ENCODE measurements at regions not wholly inside any gene's neighbourhood (a gene's known extent, or its start where the extent isn't known, plus 50 kb on each side); places are given as distances from the start of the nearest gene placed in this dataset.
"Not testable (repeated sequence)": the region's sequence is repeated elsewhere in the genome, so short reads cannot be mapped to it uniquely, and the experiment has no call there.

DNA sequence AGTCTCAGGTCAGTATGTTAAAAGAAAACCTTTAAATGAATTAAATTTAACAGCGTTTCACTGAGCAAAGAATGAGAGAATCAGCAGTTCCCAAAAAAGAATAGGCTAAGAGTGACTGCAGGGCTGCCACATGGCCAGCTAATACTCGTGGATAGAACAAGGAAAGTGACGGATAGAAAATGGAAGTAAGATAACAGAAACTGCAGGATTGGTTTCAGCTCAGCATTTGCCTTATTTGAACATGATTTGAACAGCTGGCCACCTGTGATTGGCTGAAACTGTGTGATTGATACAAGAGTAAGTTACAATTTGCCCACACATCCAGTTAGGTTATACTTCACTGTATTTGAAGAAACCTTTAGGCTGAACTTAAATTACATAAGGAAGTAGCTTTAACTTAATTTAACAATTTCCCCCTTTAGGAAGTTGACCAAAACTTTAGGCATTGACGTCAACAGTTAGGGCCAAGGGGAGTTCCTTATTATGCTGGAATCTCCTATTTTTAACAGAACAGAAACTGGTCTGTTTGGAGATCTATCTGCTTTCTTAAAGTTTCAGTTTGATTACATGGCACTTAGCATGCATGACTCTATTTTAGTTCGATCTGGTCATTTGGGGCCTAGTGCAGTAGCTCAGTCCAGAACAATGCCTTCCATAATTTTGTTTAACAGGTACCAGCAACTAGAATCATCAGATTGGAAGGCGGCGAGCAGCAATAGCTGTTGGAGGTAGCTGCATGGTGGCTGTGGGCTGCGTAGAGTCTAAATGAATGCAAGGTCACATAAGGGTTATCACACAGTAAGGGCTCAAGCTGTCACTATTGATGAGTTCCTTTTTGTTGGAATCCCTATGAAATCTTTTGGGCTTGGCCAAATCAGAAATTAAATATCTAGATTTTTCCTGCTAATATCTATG is 143.4 kb downstream of the TRIM43 start:
- POLR2A ChIA-PET: no interaction called here
- TF ChIP-seq, protein P1, sequence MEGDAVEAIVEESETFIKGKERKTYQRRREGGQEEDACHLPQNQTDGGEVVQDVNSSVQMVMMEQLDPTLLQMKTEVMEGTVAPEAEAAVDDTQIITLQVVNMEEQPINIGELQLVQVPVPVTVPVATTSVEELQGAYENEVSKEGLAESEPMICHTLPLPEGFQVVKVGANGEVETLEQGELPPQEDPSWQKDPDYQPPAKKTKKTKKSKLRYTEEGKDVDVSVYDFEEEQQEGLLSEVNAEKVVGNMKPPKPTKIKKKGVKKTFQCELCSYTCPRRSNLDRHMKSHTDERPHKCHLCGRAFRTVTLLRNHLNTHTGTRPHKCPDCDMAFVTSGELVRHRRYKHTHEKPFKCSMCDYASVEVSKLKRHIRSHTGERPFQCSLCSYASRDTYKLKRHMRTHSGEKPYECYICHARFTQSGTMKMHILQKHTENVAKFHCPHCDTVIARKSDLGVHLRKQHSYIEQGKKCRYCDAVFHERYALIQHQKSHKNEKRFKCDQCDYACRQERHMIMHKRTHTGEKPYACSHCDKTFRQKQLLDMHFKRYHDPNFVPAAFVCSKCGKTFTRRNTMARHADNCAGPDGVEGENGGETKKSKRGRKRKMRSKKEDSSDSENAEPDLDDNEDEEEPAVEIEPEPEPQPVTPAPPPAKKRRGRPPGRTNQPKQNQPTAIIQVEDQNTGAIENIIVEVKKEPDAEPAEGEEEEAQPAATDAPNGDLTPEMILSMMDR (IDR thresholded peaks at IDR 0.05; ENCODE audit: control extremely low read depth, extremely low read depth, low read depth, missing control alignments): no peak
- DNase-seq (ENCODE audit: extremely low spot score): no peak
- CTCF ChIA-PET: interaction anchor here (1.5 kb wide), 1 partner anchor 21 kb away, joined by 3 read pairs; no protein-coding TSS in a partner anchor

DNA sequence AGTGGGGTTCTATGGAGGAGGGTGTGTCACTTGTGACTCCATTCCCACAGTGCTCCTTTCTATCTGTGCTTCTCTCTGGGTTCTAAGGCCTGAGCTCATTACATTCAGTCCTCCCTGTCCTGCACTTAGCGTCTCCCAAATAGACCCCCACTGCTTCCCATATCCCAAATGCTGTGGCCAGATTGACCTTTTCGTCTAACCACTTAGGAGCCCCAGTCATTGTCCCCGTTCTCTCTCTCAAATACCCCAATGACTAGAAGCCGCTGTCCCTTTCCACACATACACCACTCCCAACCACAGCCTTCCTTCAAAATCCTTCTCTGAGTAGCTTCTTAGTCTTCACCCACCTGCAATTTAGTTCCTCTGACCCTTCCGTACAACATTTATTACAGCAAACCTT is 146.5 kb downstream of the TRIM43 start:
- CTCF ChIA-PET: no interaction called here
- POLR2A ChIA-PET: no interaction called here
- TF ChIP-seq, protein P1 (IDR thresholded peaks at IDR 0.05; ENCODE audit: control extremely low read depth, extremely low read depth, low read depth, missing control alignments): no peak
- DNase-seq (ENCODE audit: extremely low spot score): no peak

DNA sequence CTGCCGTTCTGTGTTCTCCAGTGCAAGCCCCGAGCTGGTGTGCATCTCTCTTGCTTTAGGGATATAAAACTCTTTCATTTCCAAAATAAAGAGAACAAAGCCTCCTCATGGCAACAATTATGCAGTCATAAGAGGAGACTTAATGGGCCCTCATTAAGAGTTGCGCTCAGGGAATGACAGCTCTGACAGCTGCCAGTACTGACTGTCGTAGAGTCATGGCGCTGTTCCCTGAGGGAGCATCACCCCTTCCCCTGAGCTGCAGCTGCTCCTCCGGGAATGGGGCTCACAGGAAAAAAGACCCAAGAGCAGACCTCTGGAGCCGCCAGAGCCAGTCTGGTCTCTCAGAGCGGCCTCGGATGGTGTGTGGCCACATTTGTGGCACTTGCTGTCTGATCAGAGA is 160.3 kb downstream of the TRIM43 start:
- DNase-seq (ENCODE audit: extremely low spot score); POLR2A ChIA-PET; CTCF ChIA-PET: not testable (repeated sequence)

DNA sequence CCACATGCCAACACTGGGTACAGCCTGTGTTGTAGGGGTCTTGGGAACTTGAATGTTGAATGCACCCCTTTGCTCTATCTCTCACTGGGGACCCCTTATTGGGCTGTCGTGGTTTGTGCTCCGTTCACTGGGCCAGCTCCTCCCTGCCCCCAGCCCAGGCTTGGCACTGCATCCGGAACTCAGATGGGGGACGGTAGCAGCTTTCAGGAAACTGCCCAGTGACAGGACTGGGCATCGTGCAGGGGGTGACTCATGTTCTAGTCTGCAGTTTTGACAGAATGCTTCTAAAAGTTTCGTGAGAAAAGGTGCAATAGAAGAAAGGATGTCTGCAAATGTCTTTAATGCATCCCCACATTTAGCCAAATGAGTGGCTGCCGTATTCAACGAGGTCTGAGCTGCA is 162.0 kb downstream of the TRIM43 start:
- CTCF ChIA-PET; POLR2A ChIA-PET; DNase-seq (ENCODE audit: extremely low spot score): not testable (repeated sequence)

DNA sequence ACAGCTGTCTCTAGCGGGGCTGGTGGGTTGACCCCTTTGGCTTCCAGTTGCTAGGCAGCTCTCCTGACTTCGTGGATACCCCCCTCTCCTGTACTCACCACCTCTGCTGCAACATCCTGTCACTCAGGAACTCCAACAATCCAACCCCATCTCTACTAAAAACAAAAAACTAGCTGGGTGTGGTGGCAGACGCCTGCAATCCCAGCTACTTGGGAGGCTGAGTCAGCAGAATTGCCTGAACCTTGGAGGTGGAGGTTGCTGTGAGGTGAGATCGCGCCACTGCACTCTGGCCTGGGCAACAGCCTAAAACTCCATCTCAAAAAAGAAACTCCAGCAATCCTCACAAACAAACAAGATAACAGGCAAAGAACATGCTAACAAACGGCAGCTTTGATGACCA is 162.4 kb downstream of the TRIM43 start:
- CTCF ChIA-PET; POLR2A ChIA-PET; DNase-seq (ENCODE audit: extremely low spot score): not testable (repeated sequence)

DNA sequence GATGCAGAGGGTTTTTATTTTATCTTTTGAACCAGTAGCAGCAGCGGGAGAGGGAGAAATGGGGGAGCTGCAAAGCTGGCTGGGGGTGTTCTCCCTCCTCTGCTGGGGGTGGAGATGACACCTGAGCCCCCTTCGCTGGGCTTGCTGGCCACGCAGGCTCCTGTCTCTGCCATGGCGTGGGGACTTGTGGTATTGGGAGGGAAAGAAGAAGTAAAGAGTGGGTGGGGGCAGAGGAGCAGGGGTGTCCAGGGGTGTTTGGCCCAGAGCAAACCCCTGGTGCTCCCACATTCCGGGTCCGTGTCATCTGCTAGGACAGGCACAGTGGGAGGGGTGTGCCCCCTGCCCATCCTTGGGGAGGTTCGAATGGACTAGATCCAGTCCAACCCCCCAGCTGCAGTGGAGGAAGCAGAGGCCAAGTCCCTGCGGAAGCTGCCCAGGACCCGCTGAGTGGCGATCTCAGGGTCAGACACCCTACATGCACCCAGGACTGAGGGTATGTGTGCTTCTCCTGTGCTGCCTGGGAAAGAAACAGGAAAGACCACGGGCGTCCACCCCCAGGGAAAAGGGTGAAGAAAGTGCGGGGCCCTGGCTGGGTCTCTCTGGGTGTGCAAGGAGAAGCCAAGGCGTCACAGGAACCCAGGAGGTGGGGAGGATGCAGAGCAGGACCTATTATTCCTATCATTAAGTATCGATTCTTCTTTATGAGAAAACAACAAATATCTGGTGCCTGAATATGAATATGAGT is 163.2 kb downstream of the TRIM43 start:
- DNase-seq (ENCODE audit: extremely low spot score); CTCF ChIA-PET; POLR2A ChIA-PET: not testable (repeated sequence)

DNA sequence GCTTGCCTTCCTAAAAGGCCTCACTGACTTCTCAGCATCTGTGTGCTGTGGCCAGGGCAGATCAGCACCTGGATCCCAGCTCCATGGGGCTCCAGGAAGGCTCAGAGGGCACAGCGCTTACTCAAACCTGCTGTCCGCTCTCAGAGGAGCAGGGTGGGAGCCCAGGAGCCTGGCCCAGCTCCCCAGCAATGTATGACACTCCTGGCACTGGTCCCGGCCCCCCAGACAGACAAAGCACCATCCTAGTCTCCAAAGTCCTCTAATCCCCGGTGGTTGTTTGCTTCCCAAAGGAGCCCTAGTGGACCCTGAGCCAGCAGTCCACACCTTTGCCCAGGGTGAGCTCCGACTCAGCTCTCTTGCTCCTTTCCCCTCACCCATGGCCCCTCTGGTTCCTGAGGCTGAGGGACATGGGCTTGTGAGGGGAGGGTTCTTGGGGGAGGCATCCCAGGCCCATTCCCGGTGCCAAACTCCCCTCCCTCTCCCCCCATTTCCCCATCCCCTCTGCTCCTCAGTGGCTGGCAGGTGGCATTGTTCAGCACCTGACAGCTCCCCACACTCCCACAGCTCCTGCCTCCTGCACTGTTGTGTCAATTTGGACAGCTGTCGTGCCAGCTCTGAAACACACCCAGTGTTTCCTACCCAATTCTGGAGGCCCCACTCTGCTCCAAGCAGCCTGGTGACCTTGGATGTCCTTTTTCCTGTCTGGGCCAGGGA is 164.3 kb downstream of the TRIM43 start:
- DNase-seq (ENCODE audit: extremely low spot score); CTCF ChIA-PET; POLR2A ChIA-PET: not testable (repeated sequence)

DNA sequence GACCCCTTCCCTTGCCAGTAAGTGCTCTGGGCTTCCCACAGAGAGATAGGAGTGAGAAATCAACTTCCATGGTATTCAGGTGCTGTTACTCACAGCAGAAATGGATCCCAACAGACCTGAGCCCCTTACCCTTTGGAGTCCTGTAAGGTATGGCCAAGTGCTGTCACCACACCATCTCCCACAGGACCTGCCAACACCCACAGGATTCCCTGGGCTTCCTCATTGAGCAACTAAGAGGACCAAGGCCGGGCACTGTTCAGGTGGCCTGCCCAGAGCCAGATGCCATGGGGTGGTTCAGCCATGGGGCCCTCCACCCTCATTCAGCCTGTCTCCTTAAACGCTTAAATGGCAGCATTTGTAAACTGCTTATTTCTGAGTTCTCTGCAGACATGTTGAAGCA is 166.2 kb downstream of the TRIM43 start:
- TF ChIP-seq, protein P1 (IDR thresholded peaks at IDR 0.05; ENCODE audit: control extremely low read depth, extremely low read depth, low read depth, missing control alignments): no peak
- ChIA-PET POLR2A (no interaction called here), CTCF (no interaction called here)
- no peak for DNase-seq (ENCODE audit: extremely low spot score)

DNA sequence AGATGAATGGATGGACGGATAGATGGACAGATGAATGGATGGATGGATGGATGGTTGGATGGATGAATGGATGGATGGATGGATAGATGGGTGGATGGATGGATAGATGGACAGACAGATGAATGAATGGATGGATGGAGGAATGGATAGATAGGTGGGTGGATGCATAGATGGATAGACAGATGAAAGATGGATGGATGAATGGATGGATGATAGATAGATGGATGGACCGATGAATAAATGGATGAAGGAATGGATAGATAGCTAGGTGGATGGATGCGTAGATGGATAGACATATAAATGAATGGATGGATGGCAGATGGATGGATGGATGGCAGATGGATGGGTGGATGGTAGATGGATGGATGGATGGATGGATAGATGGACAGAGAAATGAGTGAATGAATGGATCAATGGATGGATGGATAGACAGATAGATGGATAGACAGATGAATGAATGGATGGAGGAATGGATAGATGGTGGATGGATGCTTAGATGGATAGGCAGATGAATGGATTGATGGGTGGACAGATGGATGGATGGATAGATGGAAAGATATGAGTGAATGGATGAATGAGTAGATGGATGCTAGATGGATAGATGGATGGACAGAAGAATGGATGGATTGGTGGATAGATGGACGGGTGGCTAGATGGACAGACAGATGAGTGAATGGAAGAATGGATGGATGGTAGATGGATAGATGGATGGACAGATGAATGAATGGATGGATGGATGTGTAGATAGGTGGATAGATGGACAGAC is 167.9 kb downstream of the TRIM43 start:
- TF ChIP-seq, protein P1 (IDR thresholded peaks at IDR 0.05; ENCODE audit: control extremely low read depth, extremely low read depth, low read depth, missing control alignments): no peak
- ChIA-PET CTCF (no interaction called here), POLR2A (no interaction called here)
- no peak for DNase-seq (ENCODE audit: extremely low spot score)

All from GM10248 (cell line).